K562 (cell line): ENCODE measurements at regions not wholly inside any gene's neighbourhood (a gene's known extent, or its start where the extent isn't known, plus 50 kb on each side); places are given as distances from the start of the nearest gene placed in this dataset.

ENCODE experiments used
- ATAC-seq: fragments of 200-7000 bp; cut with Tn5 transposase; 3 replicates; pipeline ENCODE4 v1.9.1; 2020; ENCODE audit warnings: moderate library complexity
- BruUV-seq: library from RNA; stranded (reverse); fragments of 400-500 nt; replicated peaks from 2 replicates; lab custom pipeline; 2021; lab: Mats Ljungman, UMichigan
- CTCF ChIA-PET: fragments of 300-600 bp; formaldehyde crosslinking; extraction: SDS; loops from one replicate; lab custom pipeline; 2021; ENCODE audit warnings: low intra/inter-chr PET ratio; lab: Yijun Ruan, JAX
- POLR2A ChIA-PET: fragments of 300-600, 350-650 bp; sonication (Branson Sonifier 250); formaldehyde crosslinking; extraction: SDS; loops from one replicate; lab custom pipeline; 2021; ENCODE audit warnings: antibody characterized with exemption, inconsistent platforms; lab: Yijun Ruan, JAX
- DNase-seq, 4 experiments: peaks; one replicate each; pipeline versions ENCODE4 v3.0.0 to v3.0.0-alpha.2; 2011 to 2018; ENCODE audit warnings: low spot score in 3 of 4, mixed read lengths in 3 of 4; ENCODE audit errors: extremely low read depth in 1 of 4
- FAIRE-seq: peaks from 2 replicates; lab custom pipeline; 2011; peaks lifted over from hg19 to GRCh38; lab: Jason Lieb, UNC
- H2AFZ ChIP-seq: 2 replicates; pipeline ENCODE4 v1.6.0; 2011; ENCODE audit warnings: low read depth, low read length, control low read depth, inconsistent platforms
- H3K27ac ChIP-seq: fragments of 200-600 bp; 3 replicates; pipeline ENCODE4 v1.8.0; 2011; ENCODE audit warnings: low read depth, mild to moderate bottlenecking, control low read depth, inconsistent platforms, low read length, moderate library complexity, mixed read lengths; ENCODE audit errors: extremely low read depth
- H3K27me3 ChIP-seq, 2 experiments: fragments of 300-600 bp in 1 of 2; 2 replicates in 1 of 2; 3 replicates in 1 of 2; pipeline versions ENCODE4 v1.6.0 to v1.8.0; 2011; ENCODE audit warnings: inconsistent platforms in 2 of 2, low read length in 2 of 2, mild to moderate bottlenecking in 1 of 2, mixed read lengths in 1 of 2, moderate library complexity in 1 of 2; ENCODE audit not compliant: control insufficient read depth in 2 of 2, insufficient read depth in 2 of 2
- H3K36me3 ChIP-seq: fragments of 300-600 bp; 3 replicates; pipeline ENCODE4 v1.8.0; 2011; ENCODE audit warnings: mild to moderate bottlenecking, low read length, inconsistent platforms; ENCODE audit not compliant: control insufficient read depth, insufficient read depth
- H3K4me1 ChIP-seq, 2 experiments: fragments of 200-600 bp in 1 of 2; replicated peaks in 1 of 2; 2 replicates in 1 of 2; 3 replicates in 1 of 2; pipeline versions ENCODE4 v1.5.1 to v1.8.0; 2011; ENCODE audit warnings: inconsistent platforms in 2 of 2, low read length in 2 of 2, mild to moderate bottlenecking in 1 of 2, mixed read lengths in 1 of 2, moderate library complexity in 1 of 2; ENCODE audit not compliant: control insufficient read depth in 2 of 2, insufficient read depth in 2 of 2
- H3K4me2 ChIP-seq: 2 replicates; pipeline ENCODE4 v1.6.1; 2011; ENCODE audit warnings: low read length, control low read depth, inconsistent platforms, mixed read lengths; ENCODE audit not compliant: insufficient read depth
- H3K4me3 ChIP-seq: fragments of 200-600 bp; sonication (generic), shearing (Covaris generic); 2 replicates; pipeline ENCODE4 v1.5.1; 2016; ENCODE audit warnings: control low read depth, inconsistent platforms
- H3K79me2 ChIP-seq: fragments of 200-600 bp; 3 replicates; pipeline ENCODE4 v1.8.0; 2011; ENCODE audit warnings: low read length, inconsistent platforms; ENCODE audit not compliant: control insufficient read depth, insufficient read depth
- H3K9ac ChIP-seq, 2 experiments: 2 replicates each; pipeline versions ENCODE4 v1.6.0 to v1.6.1; 2011; ENCODE audit warnings: low read depth in 2 of 2, low read length in 2 of 2, control low read depth in 1 of 2, inconsistent platforms in 1 of 2, mild to moderate bottlenecking in 1 of 2, mixed read lengths in 1 of 2; ENCODE audit not compliant: insufficient read depth in 1 of 2
- H3K9me1 ChIP-seq: one replicate; pipeline ENCODE4 v1.6.0; 2011; ENCODE audit warnings: inconsistent platforms, mild to moderate bottlenecking, low read length, moderate library complexity; ENCODE audit not compliant: control insufficient read depth, insufficient read depth
- H3K9me3 ChIP-seq: replicated peaks from 2 replicates; pipeline ENCODE4 v1.5.1; 2011; ENCODE audit warnings: low read depth, low read length, inconsistent platforms; ENCODE audit not compliant: control insufficient read depth, insufficient read depth
- H4K20me1 ChIP-seq: replicated peaks from 2 replicates; pipeline ENCODE4 v1.6.1; 2011; ENCODE audit warnings: low read length, inconsistent platforms, mixed read lengths; ENCODE audit not compliant: control insufficient read depth, insufficient read depth
- C11orf30 ChIP-seq: fragments of 450-650 bp; IDR thresholded peaks from 2 replicates; pipeline ENCODE4 v1.6.1; 2016; ENCODE audit warnings: low read depth, mild to moderate bottlenecking
- CHD4 ChIP-seq: fragments of 200-600 bp; sonication (generic); IDR thresholded peaks from 3 replicates; pipeline ENCODE4 v1.6.1; 2012; ENCODE audit warnings: low read depth, mild to moderate bottlenecking, mixed read lengths, low read length, inconsistent platforms; ENCODE audit not compliant: insufficient read depth, insufficient replicate concordance, poor library complexity, severe bottlenecking
- ILF3 ChIP-seq: fragments of 450-650 bp; IDR thresholded peaks from 2 replicates; pipeline ENCODE4 v1.6.1; 2018; ENCODE audit warnings: antibody characterized with exemption, mild to moderate bottlenecking, moderate library complexity, borderline replicate concordance
- MAFF ChIP-seq: IDR thresholded peaks from 2 replicates; pipeline ENCODE4 v1.6.1; 2012; ENCODE audit warnings: low read length, improper control_type of control experiment
- POLR2H ChIP-seq: IDR thresholded peaks from 2 replicates; pipeline ENCODE4 v1.6.1; 2016; ENCODE audit warnings: missing genetic modification characterization, low read depth, mild to moderate bottlenecking, control low read depth, missing compliant biosample characterization, moderate library complexity
- PPARD ChIP-seq: fragments of 250-450 bp; sonication (Bioruptor Pico); IDR thresholded peaks from 2 replicates; pipeline ENCODE4 v1.8.0; 2022; ENCODE audit warnings: inconsistent platforms, mild to moderate bottlenecking, moderate library complexity
- PTTG1 ChIP-seq: fragments of 450-650 bp; IDR thresholded peaks from 2 replicates; pipeline ENCODE4 v1.6.1; 2016; ENCODE audit warnings: low read depth, mild to moderate bottlenecking, missing genetic modification characterization, missing compliant biosample characterization
- RBM34 ChIP-seq: fragments of 200-400 bp; formaldehyde crosslinking; IDR thresholded peaks from 2 replicates; pipeline ENCODE4 v1.6.1; 2018; ENCODE audit warnings: low read length, borderline replicate concordance; ENCODE audit not compliant: insufficient read depth
- TCF15 ChIP-seq: fragments of 250-450 bp; sonication (Bioruptor Pico); IDR thresholded peaks from 2 replicates; pipeline ENCODE4 v1.8.0; 2022; ENCODE audit warnings: moderate library complexity, mild to moderate bottlenecking, inconsistent platforms
- ZFP1 ChIP-seq: fragments of 450-650 bp; formaldehyde crosslinking; IDR thresholded peaks from 2 replicates; pipeline ENCODE4 v1.4.0; 2020; ENCODE audit warnings: mild to moderate bottlenecking, mixed read lengths
- ZNF316 ChIP-seq: fragments of 450-650 bp; IDR thresholded peaks from 2 replicates; pipeline ENCODE4 v1.6.1; 2016
- WGBS: fragments of 100-300 bp; shearing (Covaris generic); methylation state at CpG from one replicate; pipeline ENCODE4 v1.1.6; 2016; ENCODE audit warnings: low coverage, mixed read lengths; ENCODE audit not compliant: insufficient coverage; ENCODE audit errors: missing lambda C conversion rate; 5-methylcytosine and 5-hydroxymethylcytosine counted together
- in situ Hi-C: fragments of 300-500 bp; cut with MboI; formaldehyde crosslinking; loops from 4 replicates; pipeline ENCODE4 v1.15.0; 2018; ENCODE audit warnings: inconsistent platforms, mixed read lengths
- intact Hi-C: fragments of 100-400 bp; cut with micrococcal nuclease; formaldehyde crosslinking; loops from 2 replicates; pipeline ENCODE4 v1.14.2; 2022
- TF ChIP-seq, protein P1 (sequence below): sonication (generic); formaldehyde crosslinking; IDR thresholded peaks from 2 replicates; pipeline ENCODE4 v1.8.1; 2023; ENCODE audit warnings: missing genetic modification reagents, mild to moderate bottlenecking, borderline replicate concordance

GRCh38 chr9:119432428-119432827 is 63.2 kb upstream of the BRINP1 start:
- Histone ChIP-seq H4K20me1 (no peaks in the 10 kb centered on the region), H3K9ac (no peak overlapping the region), H3K27ac (no peak overlapping the region), H3K4me2 (no peak overlapping the region), H3K9me1 (no peaks in the 10 kb centered on the region), H2AFZ (no peak overlapping the region), H3K4me1 (no peaks in the 10 kb centered on the region), H3K4me3 (no peak overlapping the region), H3K27me3 (no peaks in the 10 kb centered on the region), H3K36me3 (no peaks in the 10 kb centered on the region), H3K79me2 (no peaks in the 10 kb centered on the region), H3K9me3 (no peaks in the 10 kb centered on the region)
- in situ Hi-C loops, result no loop called here
- ChIA-PET CTCF (no interaction called here), POLR2A (no interaction called here)
- intact Hi-C loops, result no loop called here
- WGBS, result 0% methylated on average over 2 of the region's 2 CpGs
- FAIRE-seq (no peak), DNase-seq (no peak), ATAC-seq (no peak)
- BruUV-seq, result no TSS peak
- TF ChIP-seq ILF3, result no peak
- no peak for TF ChIP-seq ZFP1 (CRISPR knock-in tag)
- peak; percentile 23; the same call in 1 of the 2 replicates for TF ChIP-seq C11orf30
- 0 out of 2 replicates have a peak, but pooled peaks have one; percentile 26 for TF ChIP-seq MAFF
- TF ChIP-seq ZNF316, result peak; percentile 50; the same call in 1 of the 2 replicates

DNA sequence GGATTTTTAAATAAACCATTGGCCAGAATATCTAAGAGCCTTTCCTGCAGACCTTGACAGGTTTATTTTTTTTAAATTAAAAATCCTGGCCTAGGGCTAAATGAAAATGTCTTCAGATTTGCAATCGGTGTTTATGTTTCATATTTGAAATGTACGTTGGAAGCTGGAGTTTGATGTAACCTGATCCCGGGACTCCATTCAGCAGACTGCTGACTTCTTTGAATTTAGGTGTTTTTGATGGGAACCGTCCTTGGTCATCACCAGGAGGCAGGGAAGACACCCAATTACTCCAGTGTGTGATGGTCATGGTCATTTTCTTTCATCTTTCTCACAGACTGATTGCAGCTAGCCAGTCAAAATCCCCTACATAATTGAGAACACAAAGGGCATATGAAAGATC is 60.1 kb upstream of the BRINP1 start:
- WGBS, result 0% methylated on average over 4 of the region's 4 CpGs
- H3K27me3 ChIP-seq, result no peaks in the 10 kb centered on the region
- no TSS peak for BruUV-seq
- ChIA-PET POLR2A (interaction anchor here (0.6 kb wide), 1 partner anchor 207 kb away, joined by 3 read pairs; no protein-coding TSS in a partner anchor), CTCF (no interaction called here)
- no peak overlapping the region for H3K27ac ChIP-seq
- H3K36me3 ChIP-seq, result no peaks in the 10 kb centered on the region
- no peaks in the 10 kb centered on the region for H4K20me1 ChIP-seq
- no peaks in the 10 kb centered on the region for H3K9me3 ChIP-seq
- no peaks in the 10 kb centered on the region for H3K4me1 ChIP-seq
- H2AFZ ChIP-seq, result no peak overlapping the region
- H3K4me3 ChIP-seq, result no peak overlapping the region
- intact Hi-C loops (no loop called here), in situ Hi-C loops (no loop called here)
- H3K9me1 ChIP-seq, result no peaks in the 10 kb centered on the region
- DNase-seq (no peak), FAIRE-seq (no peak), ATAC-seq (no peak)
- no peak overlapping the region for H3K4me2 ChIP-seq
- no peak overlapping the region for H3K9ac ChIP-seq
- no peaks in the 10 kb centered on the region for H3K79me2 ChIP-seq
- TF ChIP-seq PPARD (CRISPR knock-in tag) (no peak), POLR2H (no peak), PTTG1 (tag) (no peak), RBM34 (no peak), TCF15 (CRISPR knock-in tag) (no peak), CHD4 (no peak)
- TF ChIP-seq, protein P1, sequence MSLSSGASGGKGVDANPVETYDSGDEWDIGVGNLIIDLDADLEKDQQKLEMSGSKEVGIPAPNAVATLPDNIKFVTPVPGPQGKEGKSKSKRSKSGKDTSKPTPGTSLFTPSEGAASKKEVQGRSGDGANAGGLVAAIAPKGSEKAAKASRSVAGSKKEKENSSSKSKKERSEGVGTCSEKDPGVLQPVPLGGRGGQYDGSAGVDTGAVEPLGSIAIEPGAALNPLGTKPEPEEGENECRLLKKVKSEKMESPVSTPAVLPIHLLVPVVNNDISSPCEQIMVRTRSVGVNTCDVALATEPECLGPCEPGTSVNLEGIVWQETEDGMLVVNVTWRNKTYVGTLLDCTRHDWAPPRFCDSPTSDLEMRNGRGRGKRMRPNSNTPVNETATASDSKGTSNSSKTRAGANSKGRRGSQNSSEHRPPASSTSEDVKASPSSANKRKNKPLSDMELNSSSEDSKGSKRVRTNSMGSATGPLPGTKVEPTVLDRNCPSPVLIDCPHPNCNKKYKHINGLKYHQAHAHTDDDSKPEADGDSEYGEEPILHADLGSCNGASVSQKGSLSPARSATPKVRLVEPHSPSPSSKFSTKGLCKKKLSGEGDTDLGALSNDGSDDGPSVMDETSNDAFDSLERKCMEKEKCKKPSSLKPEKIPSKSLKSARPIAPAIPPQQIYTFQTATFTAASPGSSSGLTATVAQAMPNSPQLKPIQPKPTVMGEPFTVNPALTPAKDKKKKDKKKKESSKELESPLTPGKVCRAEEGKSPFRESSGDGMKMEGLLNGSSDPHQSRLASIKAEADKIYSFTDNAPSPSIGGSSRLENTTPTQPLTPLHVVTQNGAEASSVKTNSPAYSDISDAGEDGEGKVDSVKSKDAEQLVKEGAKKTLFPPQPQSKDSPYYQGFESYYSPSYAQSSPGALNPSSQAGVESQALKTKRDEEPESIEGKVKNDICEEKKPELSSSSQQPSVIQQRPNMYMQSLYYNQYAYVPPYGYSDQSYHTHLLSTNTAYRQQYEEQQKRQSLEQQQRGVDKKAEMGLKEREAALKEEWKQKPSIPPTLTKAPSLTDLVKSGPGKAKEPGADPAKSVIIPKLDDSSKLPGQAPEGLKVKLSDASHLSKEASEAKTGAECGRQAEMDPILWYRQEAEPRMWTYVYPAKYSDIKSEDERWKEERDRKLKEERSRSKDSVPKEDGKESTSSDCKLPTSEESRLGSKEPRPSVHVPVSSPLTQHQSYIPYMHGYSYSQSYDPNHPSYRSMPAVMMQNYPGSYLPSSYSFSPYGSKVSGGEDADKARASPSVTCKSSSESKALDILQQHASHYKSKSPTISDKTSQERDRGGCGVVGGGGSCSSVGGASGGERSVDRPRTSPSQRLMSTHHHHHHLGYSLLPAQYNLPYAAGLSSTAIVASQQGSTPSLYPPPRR, result no peak
